Tibial nerve (tissue), 4 donors: ENCODE measurements at regions not wholly inside any gene's neighbourhood (a gene's known extent, or its start where the extent isn't known, plus 50 kb on each side); places are given as distances from the start of the nearest gene placed in this dataset.
A peak's percentile ranks its signal among the peaks of the same experiment; 100 is the strongest.

ENCODE experiments used
- DNase-seq, 2 donors: peaks; one replicate each; pipeline ENCODE4 v3.0.0-alpha.2; 2019; ENCODE audit warnings: low spot score in 2 of 2
- H3K27ac ChIP-seq, 4 donors: fragments of 200-600 bp; sonication (generic) in 3 of 4; one replicate each; pipeline ENCODE4 v1.5.1; 2017 to 2019; ENCODE audit warnings: mild to moderate bottlenecking in 1 of 4
- H3K27me3 ChIP-seq, 2 donors: fragments of 200-600 bp; sonication (generic) in 1 of 2; one replicate each; pipeline versions ENCODE4 v1.5.1 to v1.6.0; 2017 to 2019
- H3K36me3 ChIP-seq, 3 donors: fragments of 200-600 bp; sonication (generic); one replicate each; pipeline ENCODE4 v1.5.1; 2018 to 2019
- H3K4me1 ChIP-seq, 4 donors: fragments of 200-600 bp; sonication (generic) in 3 of 4; one replicate each; pipeline ENCODE4 v1.5.1; 2017 to 2019
- H3K4me3 ChIP-seq, 4 donors: fragments of 200-600 bp; sonication (generic) in 3 of 4; one replicate each; pipeline ENCODE4 v1.5.1; 2017 to 2019; ENCODE audit warnings: mild to moderate bottlenecking in 1 of 4, moderate library complexity in 1 of 4
- H3K9me3 ChIP-seq, 4 donors: fragments of 200-600 bp; sonication (generic) in 3 of 4; one replicate each; pipeline ENCODE4 v1.5.1; 2017 to 2019
- EP300 ChIP-seq, 2 donors: sonication (generic); formaldehyde crosslinking; IDR thresholded peaks; one replicate each; pipeline ENCODE4 v1.6.1; 2017; ENCODE audit warnings: antibody characterized with exemption in 2 of 2, mild to moderate bottlenecking in 1 of 2
- POLR2A ChIP-seq, 2 donors: fragments of 450-650 bp; IDR thresholded peaks; one replicate each; pipeline ENCODE4 v1.6.1; 2017; ENCODE audit warnings: antibody characterized with exemption in 2 of 2, mild to moderate bottlenecking in 2 of 2, moderate library complexity in 2 of 2
- WGBS, 2 donors: methylation state at CpG; one replicate each; pipeline ENCODE4 v1.1.5; 2018; 5-methylcytosine and 5-hydroxymethylcytosine counted together
- TF ChIP-seq, protein P1 (sequence below), 5 experiments: fragments of 200-600 bp in 3 of 5; fragments of 450-650 bp in 2 of 5; sonication (generic) in 3 of 5; IDR thresholded peaks; one replicate each; pipeline ENCODE4 v1.5.1; 2016 to 2019; ENCODE audit warnings: antibody characterized with exemption in 5 of 5, mild to moderate bottlenecking in 3 of 5, moderate library complexity in 2 of 5

GRCh38 chr4:130333241-130333759 lies 1237.3 kb downstream of the C4orf33 start:
- no peak for TF ChIP-seq POLR2A (IDR thresholded peaks at IDR 0.05)
- TF ChIP-seq EP300 (IDR thresholded peaks at IDR 0.05), result no peak
- TF ChIP-seq, protein P1, sequence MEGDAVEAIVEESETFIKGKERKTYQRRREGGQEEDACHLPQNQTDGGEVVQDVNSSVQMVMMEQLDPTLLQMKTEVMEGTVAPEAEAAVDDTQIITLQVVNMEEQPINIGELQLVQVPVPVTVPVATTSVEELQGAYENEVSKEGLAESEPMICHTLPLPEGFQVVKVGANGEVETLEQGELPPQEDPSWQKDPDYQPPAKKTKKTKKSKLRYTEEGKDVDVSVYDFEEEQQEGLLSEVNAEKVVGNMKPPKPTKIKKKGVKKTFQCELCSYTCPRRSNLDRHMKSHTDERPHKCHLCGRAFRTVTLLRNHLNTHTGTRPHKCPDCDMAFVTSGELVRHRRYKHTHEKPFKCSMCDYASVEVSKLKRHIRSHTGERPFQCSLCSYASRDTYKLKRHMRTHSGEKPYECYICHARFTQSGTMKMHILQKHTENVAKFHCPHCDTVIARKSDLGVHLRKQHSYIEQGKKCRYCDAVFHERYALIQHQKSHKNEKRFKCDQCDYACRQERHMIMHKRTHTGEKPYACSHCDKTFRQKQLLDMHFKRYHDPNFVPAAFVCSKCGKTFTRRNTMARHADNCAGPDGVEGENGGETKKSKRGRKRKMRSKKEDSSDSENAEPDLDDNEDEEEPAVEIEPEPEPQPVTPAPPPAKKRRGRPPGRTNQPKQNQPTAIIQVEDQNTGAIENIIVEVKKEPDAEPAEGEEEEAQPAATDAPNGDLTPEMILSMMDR (IDR thresholded peaks at IDR 0.05), result no peak
- Histone ChIP-seq H3K27me3 (no peaks in the 10 kb centered on the region), H3K27ac (no peak overlapping the region), H3K9me3 (no peaks in the 10 kb centered on the region), H3K36me3 (no peaks in the 10 kb centered on the region), H3K4me3 (no peak overlapping the region), H3K4me1 (no peaks in the 10 kb centered on the region)
- DNase-seq, result no peak
- WGBS, 2 donors, result 59 to 68% methylated on average over 4 of the region's 4 CpGs

DNA sequence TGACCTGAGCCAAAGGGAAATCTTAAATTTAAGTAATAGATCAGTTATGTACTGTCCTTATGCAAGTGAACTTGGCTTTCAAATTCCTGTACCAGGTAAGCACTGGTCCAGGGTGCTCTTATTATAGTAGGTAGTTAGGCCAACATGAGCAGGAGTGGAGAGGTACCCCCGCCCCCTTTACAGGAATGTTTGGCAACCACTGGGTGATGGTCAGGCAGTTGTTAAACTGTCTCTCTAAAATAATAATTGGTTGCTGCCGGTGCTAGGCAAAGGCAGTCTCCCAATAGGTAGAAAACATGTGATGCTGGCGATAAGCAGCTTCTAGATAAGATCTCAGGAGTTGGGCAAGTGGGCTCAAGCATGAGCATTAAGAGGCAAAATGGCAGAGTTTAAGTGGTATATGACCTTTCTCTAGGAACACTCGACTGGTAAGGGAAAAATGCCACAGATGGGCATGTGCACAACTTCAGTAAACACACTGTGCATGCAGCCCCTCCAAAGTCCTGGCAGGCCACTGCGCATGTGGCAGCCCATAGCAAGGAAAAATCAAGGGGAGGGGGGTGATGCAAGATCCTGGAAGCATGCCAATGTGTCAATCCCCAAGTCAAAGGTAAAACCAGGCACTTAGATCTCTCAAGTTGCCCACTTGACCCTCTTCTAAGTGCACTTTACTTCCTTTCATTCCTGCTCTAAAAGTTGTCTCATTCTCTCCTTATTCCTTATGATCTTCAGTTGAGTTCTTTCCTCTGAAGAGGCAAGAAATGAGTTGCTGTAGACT lies 1239.7 kb downstream of the C4orf33 start:
- no peak for DNase-seq
- no peaks in the 10 kb centered on the region for H3K36me3 ChIP-seq
- TF ChIP-seq, protein P1 (IDR thresholded peaks at IDR 0.05), result no peak
- no peak for TF ChIP-seq POLR2A (IDR thresholded peaks at IDR 0.05)
- TF ChIP-seq EP300 (IDR thresholded peaks at IDR 0.05), result no peak
- no peaks in the 10 kb centered on the region for H3K9me3 ChIP-seq
- 77 to 92% methylated on average over 5 of the region's 5 CpGs for WGBS, 2 donors
- no peaks in the 10 kb centered on the region for H3K27me3 ChIP-seq
- no peak overlapping the region for H3K4me3 ChIP-seq
- no peaks in the 10 kb centered on the region for H3K4me1 ChIP-seq
- no peak overlapping the region for H3K27ac ChIP-seq

DNA sequence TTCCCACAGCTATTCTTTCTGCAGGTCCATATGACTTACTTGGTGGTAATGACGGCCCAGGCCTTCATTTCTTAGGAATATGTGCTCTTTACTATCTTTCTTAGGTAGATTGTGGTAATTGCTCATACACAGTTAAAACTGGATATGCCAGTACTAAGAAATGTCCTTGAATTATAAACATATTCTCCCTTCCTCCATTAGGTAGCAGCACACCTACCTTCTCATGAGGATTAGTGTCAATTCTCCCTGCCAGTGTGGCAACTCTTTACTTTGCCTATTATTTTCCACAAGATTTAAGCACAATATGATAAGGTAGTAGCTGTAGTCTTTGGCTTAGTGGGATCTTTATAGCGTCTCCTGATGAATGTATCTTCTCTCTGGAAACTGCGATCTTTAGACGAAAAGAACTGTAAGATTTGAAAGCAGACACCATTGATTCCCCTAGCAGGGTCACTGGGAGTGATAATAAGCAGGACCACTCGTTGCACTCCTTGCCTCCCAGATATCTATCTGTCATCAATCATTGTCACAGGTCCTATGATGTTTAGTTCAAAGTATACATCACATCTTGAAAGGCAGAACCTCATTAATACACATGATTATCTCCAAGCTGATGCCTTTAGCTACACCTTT lies 1240.7 kb downstream of the C4orf33 start:
- Histone ChIP-seq H3K27ac (no peak overlapping the region), H3K9me3 (no peaks in the 10 kb centered on the region), H3K27me3 (no peaks in the 10 kb centered on the region), H3K36me3 (no peaks in the 10 kb centered on the region), H3K4me3 (no peak overlapping the region), H3K4me1 (no peaks in the 10 kb centered on the region)
- DNase-seq, result no peak
- 81 to 91% methylated on average over 5 of the region's 5 CpGs for WGBS, 2 donors
- TF ChIP-seq POLR2A (IDR thresholded peaks at IDR 0.05), result no peak
- TF ChIP-seq EP300 (IDR thresholded peaks at IDR 0.05), result no peak
- TF ChIP-seq, protein P1 (IDR thresholded peaks at IDR 0.05), result peak in 3 of 5 experiments; percentile 15 to 33 (median 27)

DNA sequence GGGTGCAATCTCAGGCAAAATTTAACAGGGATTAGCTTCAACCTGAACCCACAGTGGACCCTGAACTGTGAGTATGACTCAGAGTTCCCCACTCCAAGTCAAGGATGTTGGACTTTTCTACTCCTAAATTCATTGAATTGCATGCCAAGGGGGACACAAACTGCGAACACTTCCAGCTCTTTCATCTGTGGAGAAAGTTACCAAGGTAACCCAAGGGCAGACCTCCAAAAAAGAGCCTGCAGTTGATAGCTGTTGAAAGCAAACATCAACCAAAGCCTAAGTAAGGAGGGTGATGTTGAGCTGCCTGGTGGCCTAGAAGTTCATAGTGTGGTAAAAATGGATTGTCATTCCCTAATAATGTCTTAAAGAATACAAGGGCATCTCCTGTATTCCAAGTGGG lies 1242.9 kb downstream of the C4orf33 start:
- 77 to 89% methylated on average over 1 of the region's 1 CpG for WGBS, 2 donors
- no peaks in the 10 kb centered on the region for H3K4me1 ChIP-seq
- no peaks in the 10 kb centered on the region for H3K36me3 ChIP-seq
- H3K4me3 ChIP-seq, result no peak overlapping the region
- TF ChIP-seq POLR2A (IDR thresholded peaks at IDR 0.05) (no peak), EP300 (IDR thresholded peaks at IDR 0.05) (no peak)
- TF ChIP-seq, protein P1 (IDR thresholded peaks at IDR 0.05), result no peak
- no peak overlapping the region for H3K27ac ChIP-seq
- no peaks in the 10 kb centered on the region for H3K9me3 ChIP-seq
- no peaks in the 10 kb centered on the region for H3K27me3 ChIP-seq
- no peak for DNase-seq

- no peaks in the 10 kb centered on the region for H3K27me3 ChIP-seq
- no peaks in the 10 kb centered on the region for H3K36me3 ChIP-seq
- H3K4me3 ChIP-seq, result no peak overlapping the region
- H3K9me3 ChIP-seq, result no peaks in the 10 kb centered on the region
- TF ChIP-seq, protein P1 (IDR thresholded peaks at IDR 0.05), result no peak
- TF ChIP-seq EP300 (IDR thresholded peaks at IDR 0.05), result no peak
- TF ChIP-seq POLR2A (IDR thresholded peaks at IDR 0.05), result no peak
- H3K27ac ChIP-seq, result no peak overlapping the region
- DNase-seq, result no peak
- H3K4me1 ChIP-seq, result no peaks in the 10 kb centered on the region
- 93 to 95% methylated on average over 7 of the region's 7 CpGs for WGBS, 2 donors
Observed at GRCh38 chr4:130349745-130350144, 1253.8 kb downstream of the C4orf33 start.
